ENCODE measurements at regions not wholly inside any gene's neighbourhood (a gene's known extent, or its start where the extent isn't known, plus 50 kb on each side); places are given as distances from the start of the nearest gene placed in this dataset.

- DNase-seq (ENCODE audit: low spot score), result no peak
- no peak for ATAC-seq (ENCODE audit: low FRiP score)
- no peak for TF ChIP-seq CTCF (IDR thresholded peaks at IDR 0.05)
These were observed 146.6 kb upstream of the CCDC68 start for GRCh38 chr18:55105873-55106272.

GRCh38 chr18:55102958-55103456, 143.7 kb upstream of the CCDC68 start:
- DNase-seq (ENCODE audit: low spot score) (no peak), ATAC-seq (ENCODE audit: low FRiP score) (no peak)
- TF ChIP-seq CTCF (IDR thresholded peaks at IDR 0.05), result no peak

GRCh38 chr18:55102501-55102900, 143.2 kb upstream of the CCDC68 start:
- ATAC-seq (ENCODE audit: low FRiP score) (no peak), DNase-seq (ENCODE audit: low spot score) (no peak)
- TF ChIP-seq CTCF (IDR thresholded peaks at IDR 0.05), result no peak

GRCh38 chr18:55101458-55101824, 142.2 kb upstream of the CCDC68 start:
- DNase-seq (ENCODE audit: low spot score) (no peak), ATAC-seq (ENCODE audit: low FRiP score) (no peak)
- TF ChIP-seq CTCF (IDR thresholded peaks at IDR 0.05), result no peak

GRCh38 chr18:55100817-55101457, 141.7 kb upstream of the CCDC68 start:
- no peak for TF ChIP-seq CTCF (IDR thresholded peaks at IDR 0.05)
- ATAC-seq (ENCODE audit: low FRiP score), result peak; percentile 65
- DNase-seq (ENCODE audit: low spot score), result no peak

GRCh38 chr18:55097456-55098170, 138.4 kb upstream of the CCDC68 start:
- no peak for ATAC-seq (ENCODE audit: low FRiP score)
- DNase-seq (ENCODE audit: low spot score), result no peak
- no peak for TF ChIP-seq CTCF (IDR thresholded peaks at IDR 0.05)
